ENCODE measurements at regions not wholly inside any gene's neighbourhood (a gene's known extent, or its start where the extent isn't known, plus 50 kb on each side); places are given as distances from the start of the nearest gene placed in this dataset.
A peak's percentile ranks its signal among the peaks of the same experiment; 100 is the strongest.

DNA sequence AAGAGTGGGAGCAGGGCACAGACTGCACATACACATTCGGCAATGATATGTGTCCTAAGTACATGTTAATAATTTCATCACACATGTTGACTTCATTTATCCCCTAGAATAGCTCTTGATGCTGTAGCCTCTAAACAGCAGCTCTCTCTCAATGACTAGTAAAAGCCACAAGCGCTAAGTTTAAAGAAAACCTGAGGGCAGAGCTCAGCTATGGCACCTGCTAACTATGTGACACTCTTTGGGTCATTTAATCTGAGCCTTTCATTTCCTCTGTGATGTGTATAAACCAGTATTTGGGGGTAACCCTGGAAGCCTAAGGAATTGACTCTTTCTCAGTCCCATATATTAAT is 140.6 kb upstream of the MOCS2 start:
- no peak for DNase-seq (ENCODE audit: low spot score)
- Histone ChIP-seq H3K4me3 (no peak overlapping the region), H3K27ac (peak overlapping the region in 1 of 2 donors; percentile 48)
- TF ChIP-seq, protein P1, sequence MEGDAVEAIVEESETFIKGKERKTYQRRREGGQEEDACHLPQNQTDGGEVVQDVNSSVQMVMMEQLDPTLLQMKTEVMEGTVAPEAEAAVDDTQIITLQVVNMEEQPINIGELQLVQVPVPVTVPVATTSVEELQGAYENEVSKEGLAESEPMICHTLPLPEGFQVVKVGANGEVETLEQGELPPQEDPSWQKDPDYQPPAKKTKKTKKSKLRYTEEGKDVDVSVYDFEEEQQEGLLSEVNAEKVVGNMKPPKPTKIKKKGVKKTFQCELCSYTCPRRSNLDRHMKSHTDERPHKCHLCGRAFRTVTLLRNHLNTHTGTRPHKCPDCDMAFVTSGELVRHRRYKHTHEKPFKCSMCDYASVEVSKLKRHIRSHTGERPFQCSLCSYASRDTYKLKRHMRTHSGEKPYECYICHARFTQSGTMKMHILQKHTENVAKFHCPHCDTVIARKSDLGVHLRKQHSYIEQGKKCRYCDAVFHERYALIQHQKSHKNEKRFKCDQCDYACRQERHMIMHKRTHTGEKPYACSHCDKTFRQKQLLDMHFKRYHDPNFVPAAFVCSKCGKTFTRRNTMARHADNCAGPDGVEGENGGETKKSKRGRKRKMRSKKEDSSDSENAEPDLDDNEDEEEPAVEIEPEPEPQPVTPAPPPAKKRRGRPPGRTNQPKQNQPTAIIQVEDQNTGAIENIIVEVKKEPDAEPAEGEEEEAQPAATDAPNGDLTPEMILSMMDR (IDR thresholded peaks at IDR 0.05), result no peak

DNA sequence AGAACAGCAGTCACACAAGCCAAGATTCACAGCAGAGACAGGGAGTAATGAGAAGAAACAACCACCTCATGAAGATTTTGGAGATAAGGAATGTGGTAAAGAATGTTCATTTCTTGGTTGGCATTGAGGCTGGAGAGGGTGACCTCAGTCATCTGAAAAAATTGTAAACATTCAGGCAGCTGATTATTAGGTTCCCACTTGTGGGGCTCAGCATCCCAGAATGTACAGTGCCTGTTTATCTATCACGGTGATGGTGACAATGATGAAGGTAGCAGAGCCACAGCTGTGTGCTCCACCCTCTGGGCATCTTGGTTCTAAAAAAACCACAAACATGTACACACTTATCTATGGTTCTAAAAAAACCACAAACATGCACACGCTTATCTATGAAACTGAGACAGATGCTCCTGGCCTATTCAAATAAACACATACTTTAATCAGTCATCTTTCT is 143.9 kb upstream of the MOCS2 start:
- no peak for DNase-seq (ENCODE audit: low spot score)
- no peak overlapping the region for H3K27ac ChIP-seq
- no peak overlapping the region for H3K4me3 ChIP-seq
- TF ChIP-seq, protein P1 (IDR thresholded peaks at IDR 0.05), result no peak

DNA sequence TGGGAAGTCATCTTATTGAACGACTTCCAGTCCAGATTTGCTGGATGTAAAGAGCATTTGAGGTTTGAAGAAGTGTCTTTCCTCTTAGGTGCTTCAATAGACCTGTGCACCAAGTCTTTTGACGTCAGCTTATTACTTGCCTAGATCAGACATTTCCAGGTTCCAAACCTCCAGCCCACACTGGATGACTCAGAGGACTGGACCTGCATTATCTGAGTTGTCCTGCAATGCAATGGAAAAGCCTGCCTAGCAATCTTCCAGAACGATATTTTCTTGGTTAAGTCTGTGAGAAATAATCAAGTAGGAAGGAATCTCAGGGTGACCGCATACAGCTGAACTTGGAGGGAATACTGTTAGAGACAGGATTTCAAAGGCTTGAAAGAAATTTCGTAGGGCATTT is 147.2 kb upstream of the MOCS2 start:
- Histone ChIP-seq H3K4me3 (no peak overlapping the region), H3K27ac (no peak overlapping the region)
- TF ChIP-seq, protein P1 (IDR thresholded peaks at IDR 0.05), result no peak
- DNase-seq (ENCODE audit: low spot score), result no peak

DNA sequence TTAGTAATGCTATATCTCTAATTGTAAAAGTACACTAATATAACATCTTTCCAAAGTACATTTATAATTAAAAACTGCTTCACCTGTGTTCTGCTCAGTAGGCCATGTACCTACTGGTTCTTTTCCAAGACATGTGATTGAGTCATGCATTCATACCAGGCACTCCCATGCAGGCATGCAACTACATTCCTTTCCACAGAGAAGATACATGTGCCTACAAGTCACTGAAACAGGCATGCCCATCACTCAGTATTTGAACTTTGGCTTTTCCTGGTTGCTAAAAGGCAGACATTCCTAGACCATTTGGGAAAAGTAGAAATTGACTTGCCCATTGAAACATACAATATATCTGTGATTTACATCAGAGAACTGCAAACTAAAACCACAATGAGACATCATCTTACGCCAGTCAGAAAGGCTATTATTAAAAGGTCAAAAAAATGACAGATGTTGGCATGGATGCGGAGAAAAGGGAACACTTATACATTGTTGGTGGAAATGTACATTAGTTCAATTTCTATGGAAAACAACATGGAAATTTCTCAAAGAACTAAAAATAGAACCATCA is 148.3 kb upstream of the MOCS2 start:
- Histone ChIP-seq H3K27ac (no peak overlapping the region), H3K4me3 (no peak overlapping the region)
- TF ChIP-seq, protein P1 (IDR thresholded peaks at IDR 0.05), result no peak

DNA sequence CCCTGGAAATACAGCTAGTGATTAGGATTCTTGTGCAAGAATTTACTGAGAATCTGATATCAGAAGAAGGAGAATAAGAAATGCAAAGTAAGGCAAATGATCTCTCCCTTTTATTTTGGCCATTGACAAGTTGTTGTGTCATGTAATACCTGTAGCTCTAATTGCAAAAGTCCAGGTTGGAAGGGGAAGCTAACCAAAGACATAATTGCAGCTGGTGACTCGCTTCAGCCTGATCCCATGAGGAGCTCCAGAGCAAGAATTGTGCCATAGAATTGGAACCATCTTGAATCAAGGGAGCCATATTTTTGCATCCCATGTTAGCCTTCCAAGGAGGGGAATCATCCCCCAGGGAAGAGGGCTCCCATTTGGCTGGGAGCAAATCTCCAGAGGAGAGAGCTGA is 149.6 kb upstream of the MOCS2 start:
- TF ChIP-seq, protein P1 (IDR thresholded peaks at IDR 0.05), result no peak
- no peak overlapping the region for H3K4me3 ChIP-seq
- no peak overlapping the region for H3K27ac ChIP-seq
- no peak for DNase-seq (ENCODE audit: low spot score)

More for the DNA sequence above, 148.3 kb upstream of the MOCS2 start:
- no peak for DNase-seq (ENCODE audit: low spot score)

DNA sequence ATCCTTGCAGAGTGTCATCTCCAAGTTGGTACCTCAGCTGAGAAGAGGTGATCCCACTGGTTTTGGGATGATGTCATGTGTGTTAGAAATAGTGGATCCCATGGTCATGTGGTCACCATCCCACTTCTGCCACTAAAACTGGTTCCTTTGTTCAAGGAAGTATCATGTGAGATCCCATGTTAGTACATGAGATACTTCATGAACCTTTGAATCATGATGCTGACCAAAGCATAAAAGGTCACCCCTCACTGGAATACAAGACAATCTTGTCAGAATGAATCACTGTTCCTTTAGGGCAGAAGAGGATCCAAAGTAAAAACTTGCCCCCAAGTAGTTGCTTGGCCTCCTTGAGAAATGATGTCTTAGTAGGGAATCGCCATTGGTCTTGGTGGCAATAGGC is 150.9 kb upstream of the MOCS2 start:
- no peak overlapping the region for H3K4me3 ChIP-seq
- TF ChIP-seq, protein P1 (IDR thresholded peaks at IDR 0.05), result no peak
- no peak overlapping the region for H3K27ac ChIP-seq
- DNase-seq (ENCODE audit: low spot score), result no peak

DNA sequence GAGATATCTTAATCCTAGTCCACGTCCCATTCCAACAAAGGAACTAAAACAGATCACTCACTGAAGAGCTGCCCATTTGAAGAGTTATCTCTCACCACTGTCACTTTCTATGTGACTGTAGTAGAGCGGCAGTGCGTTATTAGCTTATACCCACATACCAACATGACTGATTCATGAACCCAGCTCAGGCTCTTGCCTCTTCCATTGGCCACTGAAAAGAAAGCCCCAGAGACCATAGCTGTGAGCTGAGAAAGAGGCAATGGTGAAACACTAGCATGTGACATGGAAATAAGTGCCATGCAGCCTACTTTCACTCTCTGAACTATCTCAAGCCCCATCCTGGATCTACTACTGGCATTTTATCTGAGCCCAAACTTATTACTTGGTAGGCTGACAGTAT is 151.7 kb upstream of the MOCS2 start:
- DNase-seq (ENCODE audit: low spot score), result no peak

More for the DNA sequence above, 151.7 kb upstream of the MOCS2 start:
- TF ChIP-seq, protein P1 (IDR thresholded peaks at IDR 0.05), result no peak
- H3K27ac ChIP-seq, result no peak overlapping the region
- no peak overlapping the region for H3K4me3 ChIP-seq
